Uterus (tissue), 2 donors: ENCODE measurements at regions not wholly inside any gene's neighbourhood (a gene's known extent, or its start where the extent isn't known, plus 50 kb on each side); places are given as distances from the start of the nearest gene placed in this dataset.

Experiments
- CTCF ChIP-seq, 4 experiments: fragments of 200-600 bp in 2 of 4; fragments of 450-650 bp in 2 of 4; sonication (generic) in 2 of 4; IDR thresholded peaks; one replicate each; pipeline ENCODE4 v1.5.1; 2016 to 2019; ENCODE audit warnings: antibody characterized with exemption in 4 of 4, mild to moderate bottlenecking in 2 of 4, moderate library complexity in 1 of 4
- POLR2A ChIP-seq, 2 donors: fragments of 450-650 bp; IDR thresholded peaks; one replicate each; pipeline ENCODE4 v1.6.1; 2016; ENCODE audit warnings: antibody characterized with exemption in 2 of 2, mild to moderate bottlenecking in 1 of 2, moderate library complexity in 1 of 2

GRCh38 chr9:81427870-81428269 lies 261.5 kb downstream of the TLE1 start:
- TF ChIP-seq CTCF (IDR thresholded peaks at IDR 0.05), result no peak
- TF ChIP-seq POLR2A (IDR thresholded peaks at IDR 0.05), result no peak
